ENCODE measurements at regions not wholly inside any gene's neighbourhood (a gene's known extent, or its start where the extent isn't known, plus 50 kb on each side); places are given as distances from the start of the nearest gene placed in this dataset.
"Not testable (repeated sequence)": the region's sequence is repeated elsewhere in the genome, so short reads cannot be mapped to it uniquely, and the experiment has no call there.

GRCh38 chr18:70709720-70710119 is 420.9 kb downstream of the SOCS6 start:
- DNase-seq: no peak

GRCh38 chr18:70709144-70709543 is 420.3 kb downstream of the SOCS6 start:
- DNase-seq: no peak

GRCh38 chr18:70705831-70706416 is 417.1 kb downstream of the SOCS6 start:
- DNase-seq: no peak

- no peak for DNase-seq
These were observed 411.7 kb downstream of the SOCS6 start for GRCh38 chr18:70700496-70700895.

GRCh38 chr18:70698574-70698973 is 409.7 kb downstream of the SOCS6 start:
- no peak for DNase-seq

- DNase-seq: no peak
These were observed 404.4 kb downstream of the SOCS6 start for GRCh38 chr18:70693246-70693645.

- DNase-seq: not testable (repeated sequence)
These were observed 400.9 kb downstream of the SOCS6 start for GRCh38 chr18:70689765-70690164.

- DNase-seq: no peak
These were observed 399.4 kb downstream of the SOCS6 start for GRCh38 chr18:70688286-70688685.

- DNase-seq: no peak
These were observed 396.0 kb downstream of the SOCS6 start for GRCh38 chr18:70684821-70685220.

- DNase-seq: no peak
These were observed 394.4 kb downstream of the SOCS6 start for GRCh38 chr18:70683263-70683662.

GRCh38 chr18:70674896-70675295 is 386.1 kb downstream of the SOCS6 start:
- no peak for DNase-seq

- DNase-seq: no peak
These were observed 385.0 kb downstream of the SOCS6 start for GRCh38 chr18:70673831-70674230.

GRCh38 chr18:70672581-70672980 is 383.7 kb downstream of the SOCS6 start:
- DNase-seq: no peak

GRCh38 chr18:70671889-70672565 is 383.2 kb downstream of the SOCS6 start:
- DNase-seq: no peak

GRCh38 chr18:70666936-70667335 is 378.1 kb downstream of the SOCS6 start:
- no peak for DNase-seq

- no peak for DNase-seq
These were observed 374.3 kb downstream of the SOCS6 start for GRCh38 chr18:70663141-70663540.

- no peak for DNase-seq
These were observed 373.7 kb downstream of the SOCS6 start for GRCh38 chr18:70662588-70662987.

- DNase-seq: no peak
These were observed 370.4 kb downstream of the SOCS6 start for GRCh38 chr18:70659036-70659925.

- DNase-seq: no peak
These were observed 364.8 kb downstream of the SOCS6 start for GRCh38 chr18:70653671-70654070.

- no peak for DNase-seq
These were observed 362.0 kb downstream of the SOCS6 start for GRCh38 chr18:70650878-70651277.

GRCh38 chr18:70649683-70650082 is 360.8 kb downstream of the SOCS6 start:
- DNase-seq: no peak

GRCh38 chr18:70645971-70646370 is 357.1 kb downstream of the SOCS6 start:
- DNase-seq: no peak

GRCh38 chr18:70643812-70644211 is 355.0 kb downstream of the SOCS6 start:
- DNase-seq: no peak
